ENCODE measurements at regions not wholly inside any gene's neighbourhood (a gene's known extent, or its start where the extent isn't known, plus 50 kb on each side); places are given as distances from the start of the nearest gene placed in this dataset.

- ATAC-seq (no peak), DNase-seq (ENCODE audit: low spot score) (no peak)
- peaks cover 7% of the 10 kb centered on the region for H3K36me3 Mint-ChIP-seq
- H3K4me1 Mint-ChIP-seq (ENCODE audit: low read depth in 2 of 2), result no peaks in the 10 kb centered on the region
- no peak overlapping the region for H3K4me3 Mint-ChIP-seq
- peaks cover 4 to 22% of the 10 kb centered on the region in 2 donors for H3K27me3 Mint-ChIP-seq
- H3K9me3 Mint-ChIP-seq, result peaks cover 10% of the 10 kb centered on the region
- no peak overlapping the region for H3K27ac Mint-ChIP-seq
Measured at GRCh38 chr9:109549386-109549785, 51.3 kb upstream of the PTPN3 start.

DNA sequence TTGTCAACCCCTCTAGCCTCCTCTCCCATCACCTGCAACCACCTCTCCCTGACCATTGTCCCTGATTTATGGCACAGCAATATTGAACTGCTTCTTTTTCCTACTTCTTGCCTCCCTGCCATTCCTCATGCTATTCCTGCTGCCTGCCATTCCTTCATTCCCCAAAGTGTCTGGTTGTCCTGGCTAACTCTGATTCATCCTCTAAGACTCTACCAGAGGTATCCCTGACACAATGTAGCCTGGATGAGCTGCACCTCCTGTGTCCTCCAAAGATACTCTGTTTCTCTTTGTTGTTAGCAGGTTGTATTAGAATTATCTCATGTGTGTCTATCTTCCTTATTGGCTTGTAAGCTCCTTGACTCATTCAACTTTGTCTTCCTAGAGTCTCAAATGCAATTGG lies 53.5 kb upstream of the PTPN3 start:
- no peak overlapping the region for H3K27ac Mint-ChIP-seq
- ATAC-seq, result no peak
- DNase-seq (ENCODE audit: low spot score), result no peak
- H3K4me1 Mint-ChIP-seq (ENCODE audit: low read depth in 2 of 2), result no peaks in the 10 kb centered on the region
- H3K4me3 Mint-ChIP-seq, result no peak overlapping the region
- peaks cover 7% of the 10 kb centered on the region for H3K36me3 Mint-ChIP-seq
- peaks cover 4 to 22% of the 10 kb centered on the region in 2 donors for H3K27me3 Mint-ChIP-seq
- peaks cover 10% of the 10 kb centered on the region for H3K9me3 Mint-ChIP-seq

DNA sequence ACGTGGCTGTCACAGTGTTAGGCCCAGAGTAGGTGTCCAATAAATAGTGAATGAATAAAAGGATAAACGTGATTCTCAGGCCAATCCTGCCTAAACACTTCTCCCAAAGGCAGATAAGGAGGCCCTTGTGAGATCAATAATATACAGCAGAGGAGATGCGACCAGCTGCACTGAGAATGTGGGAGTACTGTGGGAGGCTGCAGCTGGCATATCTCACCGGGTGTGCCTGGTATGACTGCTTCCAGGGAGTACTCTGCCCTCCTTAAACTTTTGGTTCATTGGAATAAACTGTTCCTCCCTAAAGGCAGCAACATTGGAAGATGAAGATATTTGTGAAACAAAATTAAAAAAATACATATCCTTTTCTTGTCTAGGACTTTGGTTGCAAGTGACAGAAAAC lies 57.1 kb upstream of the PTPN3 start:
- no peaks in the 10 kb centered on the region for H3K4me1 Mint-ChIP-seq (ENCODE audit: low read depth in 2 of 2)
- peaks cover 10% of the 10 kb centered on the region for H3K9me3 Mint-ChIP-seq
- ATAC-seq (no peak), DNase-seq (ENCODE audit: low spot score) (no peak)
- H3K27me3 Mint-ChIP-seq, result peaks cover 8 to 15% of the 10 kb centered on the region in 2 donors
- H3K36me3 Mint-ChIP-seq, result no peaks in the 10 kb centered on the region
- no peak overlapping the region for H3K4me3 Mint-ChIP-seq
- H3K27ac Mint-ChIP-seq, result no peak overlapping the region

DNA sequence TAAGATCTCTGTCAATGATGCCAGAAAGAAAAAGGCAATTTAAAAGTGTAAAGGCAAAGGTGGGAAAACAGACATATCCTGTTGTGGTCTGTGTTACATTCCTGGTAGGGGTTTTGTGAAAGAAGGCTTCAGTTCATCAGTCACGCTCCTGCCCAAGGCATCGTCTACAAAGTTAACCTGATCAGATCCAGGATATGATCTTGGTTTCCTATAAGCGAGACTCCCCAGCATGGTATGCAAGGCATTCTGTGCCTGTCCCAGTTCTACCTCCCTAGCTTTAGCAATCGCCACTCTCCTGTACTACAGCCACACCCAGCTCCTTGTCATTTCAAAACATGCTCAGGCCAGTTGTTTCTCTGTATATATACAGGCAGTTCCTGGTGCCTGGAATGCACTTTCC lies 58.0 kb upstream of the PTPN3 start:
- Mint-ChIP-seq H3K27ac (no peak overlapping the region), H3K36me3 (no peaks in the 10 kb centered on the region), H3K27me3 (peaks cover 10 to 14% of the 10 kb centered on the region in 2 donors), H3K4me3 (no peak overlapping the region), H3K4me1 (ENCODE audit: low read depth in 2 of 2) (peaks cover 0 to 2% of the 10 kb centered on the region in 2 donors), H3K9me3 (peaks cover 10% of the 10 kb centered on the region)
- ATAC-seq (no peak), DNase-seq (ENCODE audit: low spot score) (no peak)

GRCh38 chr9:109556786-109557185 lies 58.7 kb upstream of the PTPN3 start:
- Mint-ChIP-seq H3K4me1 (ENCODE audit: low read depth in 2 of 2) (peaks cover 0 to 2% of the 10 kb centered on the region in 2 donors), H3K4me3 (no peak overlapping the region), H3K9me3 (peaks cover 7% of the 10 kb centered on the region), H3K27me3 (peaks cover 7 to 10% of the 10 kb centered on the region in 2 donors), H3K27ac (no peak overlapping the region), H3K36me3 (no peaks in the 10 kb centered on the region)
- DNase-seq (ENCODE audit: low spot score), result no peak
- no peak for ATAC-seq

DNA sequence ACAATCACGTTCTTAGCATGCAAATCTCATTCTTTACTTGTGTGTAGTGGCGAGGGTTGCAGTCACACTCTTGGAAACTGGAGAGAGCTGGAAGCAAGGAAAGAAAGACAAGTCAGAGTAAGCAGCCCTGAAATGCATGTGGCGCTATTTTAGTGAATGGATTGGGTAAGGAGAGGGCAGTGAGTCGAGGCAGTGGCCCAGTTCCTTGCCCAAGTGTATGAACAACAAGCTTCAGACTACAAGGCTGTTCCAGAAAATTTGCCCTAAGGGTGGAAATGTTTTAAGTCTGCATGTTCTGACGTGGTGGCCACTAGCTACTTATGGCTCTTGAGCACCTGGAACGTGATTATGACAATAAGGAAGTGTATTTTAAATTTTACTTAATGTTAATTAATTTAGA lies 59.4 kb upstream of the PTPN3 start:
- DNase-seq (ENCODE audit: low spot score) (no peak), ATAC-seq (no peak)
- Mint-ChIP-seq H3K27me3 (peaks cover 5% of the 10 kb centered on the region in 2 donors), H3K36me3 (no peaks in the 10 kb centered on the region), H3K9me3 (peaks cover 3% of the 10 kb centered on the region), H3K4me3 (no peak overlapping the region), H3K27ac (no peak overlapping the region), H3K4me1 (ENCODE audit: low read depth in 2 of 2) (peaks cover 0 to 2% of the 10 kb centered on the region in 2 donors)

DNA sequence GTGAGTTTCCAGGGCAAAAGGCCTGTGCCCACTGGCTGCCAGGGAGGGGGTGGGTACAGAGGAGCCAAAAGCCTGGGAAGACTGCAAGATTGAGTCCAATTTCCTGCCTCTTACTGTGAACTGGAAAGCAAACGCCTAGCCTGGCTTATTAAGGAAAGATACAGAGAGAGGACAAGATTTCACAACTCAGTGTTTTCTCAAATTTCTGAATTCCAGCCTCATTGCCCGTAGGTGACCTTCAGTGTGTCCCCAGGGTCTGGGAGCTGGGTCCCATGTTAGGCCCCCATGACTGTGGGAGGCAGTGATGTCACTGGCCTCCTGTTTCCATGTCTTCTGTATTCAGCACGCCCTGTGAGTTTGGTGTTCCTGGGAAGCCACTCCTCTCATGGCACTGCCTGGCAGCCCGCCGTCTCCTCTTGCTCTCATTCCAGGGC lies 60.6 kb upstream of the PTPN3 start:
- Mint-ChIP-seq H3K27ac (no peak overlapping the region), H3K27me3 (peaks cover 5% of the 10 kb centered on the region in 2 donors), H3K9me3 (no peaks in the 10 kb centered on the region), H3K4me1 (ENCODE audit: low read depth in 2 of 2) (peaks cover 0 to 2% of the 10 kb centered on the region in 2 donors), H3K36me3 (no peaks in the 10 kb centered on the region), H3K4me3 (no peak overlapping the region)
- no peak for ATAC-seq
- no peak for DNase-seq (ENCODE audit: low spot score)

DNA sequence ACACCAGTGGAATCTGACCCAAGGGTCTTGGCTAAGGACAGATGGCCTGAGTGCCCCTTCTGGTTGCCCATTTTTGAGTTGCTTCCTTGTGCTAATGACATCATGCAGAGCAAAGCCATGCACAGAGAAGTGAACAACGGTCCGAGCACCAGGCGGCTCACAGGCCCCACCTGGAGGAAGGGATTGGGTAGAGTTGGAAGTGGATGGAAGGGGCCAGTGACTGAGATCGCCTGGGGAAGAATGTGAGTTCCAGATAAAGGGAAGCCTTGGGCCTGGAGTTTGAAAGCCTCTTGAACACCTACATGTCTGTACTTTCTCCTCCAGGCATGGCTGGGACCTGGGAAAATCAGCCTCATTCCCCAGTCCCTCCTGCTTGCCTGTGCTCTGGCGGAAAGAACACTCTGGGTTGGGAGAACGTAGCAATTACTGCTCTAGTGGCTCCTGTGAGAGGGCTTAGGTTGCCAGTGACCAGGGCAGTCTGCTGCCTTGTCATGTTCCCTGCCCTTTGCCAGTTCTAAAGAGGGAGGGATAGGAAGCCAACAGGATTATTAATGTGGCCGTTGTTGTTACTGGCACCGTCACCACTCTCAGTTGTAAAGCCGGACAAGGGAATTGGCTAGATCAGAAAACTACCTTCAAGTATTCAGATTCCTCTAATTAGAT lies 62.5 kb upstream of the PTPN3 start:
- Mint-ChIP-seq H3K4me3 (no peak overlapping the region), H3K36me3 (no peaks in the 10 kb centered on the region)

GRCh38 chr9:109561137-109561536 lies 63.0 kb upstream of the PTPN3 start:
- no peaks in the 10 kb centered on the region for H3K36me3 Mint-ChIP-seq
- no peak for ATAC-seq
- H3K4me3 Mint-ChIP-seq, result no peak overlapping the region
- DNase-seq (ENCODE audit: low spot score), result no peak
- H3K27me3 Mint-ChIP-seq, result peaks cover 5% of the 10 kb centered on the region in 2 donors
- H3K4me1 Mint-ChIP-seq (ENCODE audit: low read depth in 2 of 2), result peaks cover 0 to 2% of the 10 kb centered on the region in 2 donors
- no peaks in the 10 kb centered on the region for H3K9me3 Mint-ChIP-seq
- no peak overlapping the region for H3K27ac Mint-ChIP-seq

More for the DNA sequence above, 62.5 kb upstream of the PTPN3 start:
- Mint-ChIP-seq H3K9me3 (no peaks in the 10 kb centered on the region), H3K27me3 (peaks cover 5% of the 10 kb centered on the region in 2 donors), H3K4me1 (ENCODE audit: low read depth in 2 of 2) (peaks cover 0 to 2% of the 10 kb centered on the region in 2 donors), H3K27ac (no peak overlapping the region)
- ATAC-seq (no peak), DNase-seq (ENCODE audit: low spot score) (no peak)

DNA sequence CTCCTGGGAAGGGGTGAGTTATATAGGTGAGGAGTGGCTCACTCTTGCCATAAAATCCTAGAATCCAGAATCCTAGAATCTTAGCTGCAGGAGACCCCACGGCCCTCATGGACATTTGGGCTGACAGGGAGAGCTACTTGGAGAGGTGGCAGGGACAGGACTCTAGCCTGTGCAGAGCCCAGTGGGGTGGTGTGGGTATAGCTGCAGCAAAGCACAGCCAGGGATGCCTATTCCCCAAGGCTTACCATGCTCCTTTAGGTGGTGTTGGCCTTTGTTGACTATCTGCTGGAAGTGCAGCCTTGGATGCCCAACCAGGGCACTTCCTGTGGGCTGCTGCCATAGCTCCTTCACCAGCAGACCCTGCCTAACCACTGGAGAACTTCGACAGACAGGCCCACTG lies 70.0 kb upstream of the PTPN3 start:
- Mint-ChIP-seq H3K4me3 (no peak overlapping the region), H3K9me3 (no peaks in the 10 kb centered on the region), H3K27me3 (peaks cover 9 to 32% of the 10 kb centered on the region in 2 donors), H3K4me1 (ENCODE audit: low read depth in 2 of 2) (no peaks in the 10 kb centered on the region), H3K27ac (no peak overlapping the region), H3K36me3 (no peaks in the 10 kb centered on the region)
- ATAC-seq (no peak), DNase-seq (ENCODE audit: low spot score) (no peak)

- Mint-ChIP-seq H3K27ac (no peak overlapping the region), H3K4me1 (ENCODE audit: low read depth in 2 of 2) (no peaks in the 10 kb centered on the region), H3K4me3 (no peak overlapping the region), H3K9me3 (no peaks in the 10 kb centered on the region), H3K36me3 (no peaks in the 10 kb centered on the region), H3K27me3 (peaks cover 9 to 32% of the 10 kb centered on the region in 2 donors)
- DNase-seq (ENCODE audit: low spot score), result no peak
- ATAC-seq, result no peak
Measured at GRCh38 chr9:109568568-109569210, 70.6 kb upstream of the PTPN3 start.

DNA sequence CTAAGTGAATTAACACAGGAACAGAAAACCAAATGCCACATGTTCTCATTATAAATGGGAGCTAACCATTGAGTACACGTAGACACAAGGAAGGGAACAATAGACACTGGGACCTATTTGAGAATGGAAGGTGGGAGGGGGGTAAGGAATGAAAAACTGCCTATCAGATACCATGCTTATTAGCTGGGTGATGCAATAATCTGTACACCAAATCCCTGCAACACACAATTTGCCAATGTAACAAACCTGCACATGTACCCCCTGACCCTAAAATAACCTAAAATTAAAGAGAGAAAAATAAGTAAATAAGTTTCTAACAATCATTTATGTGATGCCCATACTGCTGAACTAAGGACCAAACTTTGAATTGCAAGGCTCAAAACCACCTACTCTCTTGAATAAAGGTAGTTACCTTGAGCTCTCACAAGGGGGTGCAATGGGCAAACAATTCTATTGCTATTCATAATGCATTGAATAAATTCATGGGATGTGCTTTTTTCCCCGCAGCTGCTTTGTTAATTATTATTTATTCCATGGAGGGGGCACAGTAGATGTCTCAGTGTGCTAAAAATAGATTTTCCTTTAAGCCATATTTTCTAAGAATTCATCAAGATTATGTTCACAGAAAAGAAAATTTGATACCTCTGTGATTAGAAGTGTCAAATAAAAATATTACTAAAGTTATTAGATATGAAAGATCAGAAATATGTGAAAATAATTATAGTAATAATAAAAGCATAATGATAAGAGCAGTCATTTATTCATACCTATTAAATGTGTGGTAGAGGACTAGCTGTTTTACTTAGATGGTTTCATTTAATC lies 76.2 kb upstream of the PTPN3 start:
- Mint-ChIP-seq H3K4me1 (ENCODE audit: low read depth in 2 of 2) (no peaks in the 10 kb centered on the region), H3K36me3 (no peaks in the 10 kb centered on the region), H3K27me3 (peaks cover 0 to 32% of the 10 kb centered on the region in 2 donors), H3K27ac (no peak overlapping the region), H3K9me3 (no peaks in the 10 kb centered on the region), H3K4me3 (no peak overlapping the region)
- DNase-seq (ENCODE audit: low spot score) (no peak), ATAC-seq (no peak)

- Mint-ChIP-seq H3K9me3 (no peaks in the 10 kb centered on the region), H3K4me3 (no peak overlapping the region), H3K27ac (no peak overlapping the region), H3K36me3 (no peaks in the 10 kb centered on the region), H3K4me1 (ENCODE audit: low read depth in 2 of 2) (no peaks in the 10 kb centered on the region), H3K27me3 (peaks cover 0 to 13% of the 10 kb centered on the region in 2 donors)
- DNase-seq (ENCODE audit: low spot score) (no peak), ATAC-seq (no peak)
Measured at GRCh38 chr9:109576762-109577161, 78.7 kb upstream of the PTPN3 start.
